ENCODE measurements at regions not wholly inside any gene's neighbourhood (a gene's known extent, or its start where the extent isn't known, plus 50 kb on each side); places are given as distances from the start of the nearest gene placed in this dataset.
A peak's percentile ranks its signal among the peaks of the same experiment; 100 is the strongest.
"Not testable (repeated sequence)": the region's sequence is repeated elsewhere in the genome, so short reads cannot be mapped to it uniquely, and the experiment has no call there.

DNA sequence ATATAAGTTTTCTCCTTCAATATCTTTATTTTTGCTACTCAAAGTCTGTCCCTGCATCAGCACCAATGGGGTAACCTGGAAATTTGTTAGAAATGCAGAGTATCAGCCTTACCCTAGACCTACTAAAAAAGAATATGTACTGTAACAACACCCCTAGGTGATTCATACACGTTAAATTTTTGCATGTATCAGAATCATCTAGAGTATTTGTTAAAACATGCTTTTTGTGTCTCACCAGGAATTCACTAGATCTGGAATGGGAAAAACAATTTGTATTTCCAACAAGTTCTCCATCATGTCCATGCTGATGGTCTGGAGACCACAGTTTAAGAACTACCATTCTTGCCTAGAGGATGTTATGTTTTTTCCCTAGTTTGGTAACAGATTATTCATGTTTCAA, 196.0 kb upstream of the EDNRA start:
- no peaks in the 10 kb centered on the region for H3K36me3 Mint-ChIP-seq
- no peaks in the 10 kb centered on the region for H3K27me3 Mint-ChIP-seq
- no peaks in the 10 kb centered on the region for H3K4me1 Mint-ChIP-seq
- H3K9me3 Mint-ChIP-seq, result peaks cover 7% of the 10 kb centered on the region
- no peak overlapping the region for H3K27ac Mint-ChIP-seq
- no peak for ATAC-seq
- H3K4me3 Mint-ChIP-seq, result no peak overlapping the region

DNA sequence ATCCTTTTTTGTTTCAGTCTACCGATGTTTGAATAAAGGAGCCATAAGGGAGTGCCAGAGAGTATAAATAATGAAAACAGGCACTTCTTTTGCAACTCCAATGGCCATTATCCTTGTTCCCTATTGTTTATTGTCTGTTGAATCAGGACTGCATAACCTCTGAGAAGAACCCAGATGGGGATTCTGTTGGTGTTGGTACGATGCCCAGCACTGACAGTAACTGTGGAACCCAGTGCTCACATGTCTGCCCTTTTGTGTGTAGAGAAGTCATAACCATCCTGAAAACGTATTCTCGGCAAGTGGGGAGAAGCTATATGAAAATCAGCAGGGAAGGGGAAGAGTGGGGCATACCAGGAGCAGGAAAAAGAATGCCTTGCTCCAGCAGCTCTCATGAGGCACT, 195.1 kb upstream of the EDNRA start:
- Mint-ChIP-seq H3K4me3 (no peak overlapping the region), H3K27ac (no peak overlapping the region), H3K9me3 (peaks cover 7% of the 10 kb centered on the region), H3K27me3 (no peaks in the 10 kb centered on the region), H3K4me1 (no peaks in the 10 kb centered on the region), H3K36me3 (no peaks in the 10 kb centered on the region)
- ATAC-seq, result no peak

DNA sequence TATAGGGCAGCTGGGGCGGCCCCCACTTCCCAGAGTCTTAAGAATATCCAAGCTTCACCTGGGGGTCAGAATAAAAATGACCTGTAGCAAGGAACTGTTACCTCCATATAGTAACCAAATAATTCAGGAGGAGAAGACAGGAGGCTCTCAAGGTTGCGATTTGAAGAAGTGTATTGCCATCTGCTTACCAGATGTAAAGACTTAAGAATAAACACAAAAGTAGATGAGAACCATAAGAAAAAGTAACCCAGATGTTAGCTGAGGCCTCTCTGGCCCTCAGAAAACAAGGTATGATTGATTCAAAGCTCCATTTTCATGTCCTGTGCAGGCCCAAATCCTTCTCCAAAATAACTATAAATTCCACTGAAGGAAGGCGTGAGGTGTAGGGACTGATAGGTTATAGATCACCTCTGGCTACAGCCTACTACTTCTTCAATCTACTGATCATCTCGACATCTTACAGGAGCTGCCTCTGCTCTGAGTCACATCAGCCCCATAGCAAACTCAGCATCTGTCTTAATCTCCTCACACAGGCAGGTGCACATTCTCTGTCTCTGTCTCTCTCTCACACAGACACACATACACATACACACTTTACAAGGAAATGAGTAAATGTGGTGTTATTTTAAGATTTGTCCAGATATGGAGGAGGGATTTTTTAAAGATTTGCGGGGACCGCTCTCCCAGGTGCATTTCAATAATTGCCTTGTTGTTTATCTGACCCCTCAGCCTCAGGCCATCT, 193.9 kb upstream of the EDNRA start:
- peak; percentile 36 for ATAC-seq
- Mint-ChIP-seq H3K27ac (no peak overlapping the region), H3K27me3 (no peaks in the 10 kb centered on the region), H3K36me3 (no peaks in the 10 kb centered on the region), H3K4me1 (no peaks in the 10 kb centered on the region), H3K9me3 (peaks cover 3% of the 10 kb centered on the region), H3K4me3 (no peak overlapping the region)

DNA sequence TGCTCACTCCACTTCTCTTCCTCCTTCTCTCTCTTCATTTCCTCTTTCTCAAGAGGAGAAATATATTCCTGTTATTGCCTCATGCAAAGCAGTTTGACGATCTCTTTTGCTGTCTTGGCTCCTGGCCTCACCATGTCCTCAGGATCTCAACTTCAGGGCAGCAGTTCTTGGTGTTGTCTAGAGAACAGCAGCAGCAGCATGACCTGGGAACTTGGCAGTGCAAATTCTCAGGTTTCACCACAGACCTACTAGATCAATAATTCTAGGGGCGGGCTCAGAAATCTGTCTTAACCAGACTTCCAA, 193.4 kb upstream of the EDNRA start:
- Mint-ChIP-seq H3K27me3 (no peaks in the 10 kb centered on the region), H3K36me3 (no peaks in the 10 kb centered on the region), H3K9me3 (peaks cover 3% of the 10 kb centered on the region), H3K4me1 (no peaks in the 10 kb centered on the region), H3K27ac (no peak overlapping the region), H3K4me3 (no peak overlapping the region)
- ATAC-seq, result no peak

DNA sequence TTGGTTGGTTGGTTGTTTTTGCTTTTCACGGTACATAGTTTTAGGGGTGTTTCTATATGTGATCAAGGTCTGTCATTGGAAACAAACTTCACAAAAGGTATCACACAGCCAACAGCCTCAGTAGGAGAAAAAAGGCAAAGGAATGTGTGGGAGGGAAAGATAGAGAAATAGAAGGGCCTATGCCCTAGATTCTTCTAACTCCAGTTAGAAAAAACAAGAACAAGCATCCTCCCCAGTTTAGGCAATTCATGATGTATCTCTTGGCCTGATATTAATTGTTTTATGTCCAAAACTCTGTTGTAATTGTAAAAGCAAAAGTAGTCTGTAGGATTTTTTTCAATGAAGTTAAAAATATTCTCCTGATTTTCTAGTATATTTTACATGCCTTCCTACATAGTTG, 192.4 kb upstream of the EDNRA start:
- Mint-ChIP-seq H3K9me3 (no peaks in the 10 kb centered on the region), H3K27ac (no peak overlapping the region), H3K4me3 (no peak overlapping the region), H3K36me3 (no peaks in the 10 kb centered on the region), H3K4me1 (no peaks in the 10 kb centered on the region), H3K27me3 (no peaks in the 10 kb centered on the region)
- no peak for ATAC-seq

DNA sequence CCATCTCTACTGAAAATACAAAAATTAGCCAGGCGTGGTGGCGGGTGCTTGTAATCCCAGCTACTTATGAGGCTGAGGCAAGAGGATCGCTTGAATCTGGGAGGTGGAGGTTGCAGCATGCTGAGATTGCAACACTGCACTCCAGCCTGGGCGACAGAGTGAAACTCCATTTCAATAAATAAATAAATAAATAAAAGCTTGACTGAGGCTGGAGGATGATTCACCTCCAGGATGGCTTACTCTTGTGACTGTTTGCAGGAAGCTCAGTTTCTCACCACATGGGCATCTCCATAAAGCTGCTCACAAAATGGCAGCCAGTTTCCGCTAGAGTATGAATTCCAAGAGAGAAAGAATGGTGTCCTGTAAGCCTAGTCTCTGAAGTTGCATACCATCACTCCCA, 191.7 kb upstream of the EDNRA start:
- H3K4me3 Mint-ChIP-seq, result no peak overlapping the region
- no peaks in the 10 kb centered on the region for H3K27me3 Mint-ChIP-seq

DNA sequence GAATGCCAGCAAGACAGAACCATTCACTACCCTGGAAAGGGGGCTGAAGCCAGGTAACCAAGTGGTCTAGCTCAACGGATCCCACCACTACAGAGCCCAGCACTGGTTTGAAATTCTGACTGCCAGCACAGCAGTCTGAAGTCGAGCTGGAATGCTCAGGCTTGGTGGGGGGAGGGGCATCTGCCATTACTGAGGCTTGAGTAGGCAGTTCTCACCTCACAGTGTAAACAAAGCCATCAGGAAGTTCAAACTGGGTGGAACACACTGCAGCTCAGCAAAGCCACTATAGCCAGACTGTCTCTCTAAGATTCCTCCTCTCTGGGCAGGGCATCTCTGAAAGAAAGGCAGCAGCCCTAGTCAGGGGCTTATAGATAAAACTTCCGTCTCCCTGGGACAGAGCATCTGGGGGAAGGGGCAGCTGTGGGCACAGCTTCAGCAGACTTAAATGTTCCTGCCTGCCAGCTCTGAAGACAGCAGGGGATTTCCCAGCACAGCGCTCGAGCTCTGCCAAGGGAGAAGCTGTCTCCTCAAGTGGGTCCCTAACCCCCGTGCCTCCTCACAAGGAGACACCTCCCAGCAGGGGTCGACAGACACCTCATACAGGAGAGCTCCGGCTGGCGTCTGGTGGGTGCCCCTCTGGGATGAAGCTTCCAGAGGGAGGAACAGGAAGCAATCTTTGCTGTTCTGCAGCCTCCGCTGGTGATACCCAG, 188.1 kb upstream of the EDNRA start:
- not testable (repeated sequence) for H3K36me3 Mint-ChIP-seq, ATAC-seq, H3K27ac Mint-ChIP-seq, H3K4me1 Mint-ChIP-seq, H3K27me3 Mint-ChIP-seq, H3K4me3 Mint-ChIP-seq
- peaks cover 11% of the 10 kb centered on the region for H3K9me3 Mint-ChIP-seq

More for the DNA sequence above, 191.7 kb upstream of the EDNRA start:
- Mint-ChIP-seq H3K36me3 (no peaks in the 10 kb centered on the region), H3K27ac (no peak overlapping the region), H3K4me1 (no peaks in the 10 kb centered on the region), H3K9me3 (no peaks in the 10 kb centered on the region)
- ATAC-seq, result no peak

DNA sequence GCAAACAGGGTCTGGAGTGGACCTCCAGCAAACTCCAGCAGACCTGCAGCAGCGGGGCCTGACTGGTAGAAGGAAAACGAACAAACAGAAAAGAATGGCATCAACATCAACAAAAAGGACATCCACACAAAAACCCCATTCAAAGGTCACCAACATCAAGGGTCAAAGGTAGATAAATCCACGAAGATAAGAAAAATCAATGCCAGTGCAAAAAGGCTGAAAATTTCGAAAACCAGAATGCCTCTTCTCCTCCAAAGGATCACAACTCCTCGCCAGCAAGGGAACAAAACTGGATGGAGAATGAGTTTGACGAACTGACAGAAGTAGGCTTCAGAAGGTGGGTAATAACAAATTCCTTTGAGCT, 187.6 kb upstream of the EDNRA start:
- not testable (repeated sequence) for H3K27me3 Mint-ChIP-seq, H3K36me3 Mint-ChIP-seq, H3K4me3 Mint-ChIP-seq, H3K4me1 Mint-ChIP-seq, H3K27ac Mint-ChIP-seq, ATAC-seq
- peaks cover 11% of the 10 kb centered on the region for H3K9me3 Mint-ChIP-seq

DNA sequence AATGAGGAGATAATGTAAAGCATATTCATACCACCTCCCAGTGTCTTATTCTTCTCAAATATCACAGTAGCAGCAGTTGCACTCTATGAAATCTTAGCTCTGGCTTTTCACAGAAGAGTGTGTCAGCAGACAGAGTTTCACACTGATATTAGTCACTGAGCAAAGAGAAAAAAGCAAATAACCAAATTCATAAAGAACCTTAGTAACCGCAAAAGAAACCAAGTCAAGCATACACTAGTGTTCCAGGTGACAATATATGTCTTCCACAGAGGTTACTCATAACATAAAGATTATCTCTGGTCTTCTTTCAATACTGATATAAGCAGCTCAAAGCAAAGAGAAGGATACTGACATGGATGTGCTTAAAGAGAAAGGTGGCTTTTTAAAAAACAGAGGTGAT, 181.7 kb upstream of the EDNRA start:
- no peak for ATAC-seq

DNA sequence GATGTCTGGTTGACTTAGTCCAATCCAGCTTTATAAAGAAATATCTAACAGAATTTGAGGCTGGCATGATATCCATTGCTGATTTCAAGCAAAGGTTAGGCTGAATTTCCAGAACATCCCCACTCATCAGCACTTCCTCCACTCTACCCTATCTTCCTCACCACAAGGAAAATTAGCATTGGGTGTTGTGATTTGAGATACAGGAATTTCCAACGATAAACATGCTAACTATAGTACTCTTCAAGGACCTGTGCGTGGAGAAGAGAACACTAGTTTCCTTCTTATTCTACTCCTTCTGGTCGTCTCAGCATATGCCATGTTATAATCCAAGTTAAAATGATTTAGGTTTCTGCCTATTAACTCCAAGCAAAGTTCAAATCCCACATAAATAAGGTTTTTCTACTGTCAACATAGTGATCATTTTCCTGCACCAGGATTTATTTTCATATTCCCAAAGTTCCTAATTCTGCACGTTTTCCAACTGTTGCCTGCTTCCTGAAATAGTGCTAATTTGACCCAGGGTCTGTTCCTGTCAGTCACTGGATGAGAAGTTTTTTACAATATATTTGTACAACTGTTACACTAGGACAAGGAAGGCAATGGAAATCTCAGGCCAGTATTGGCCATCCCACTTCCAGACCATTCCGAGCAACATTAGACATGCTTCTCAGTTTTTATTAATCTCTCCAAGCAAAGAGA, 177.6 kb upstream of the EDNRA start:
- Mint-ChIP-seq H3K36me3 (no peaks in the 10 kb centered on the region), H3K27ac (no peak overlapping the region), H3K9me3 (peaks cover 4% of the 10 kb centered on the region), H3K4me1 (no peaks in the 10 kb centered on the region), H3K27me3 (no peaks in the 10 kb centered on the region), H3K4me3 (no peak overlapping the region)
- ATAC-seq, result no peak

More for the DNA sequence above, 181.7 kb upstream of the EDNRA start:
- Mint-ChIP-seq H3K27me3 (no peaks in the 10 kb centered on the region), H3K27ac (no peak overlapping the region), H3K36me3 (no peaks in the 10 kb centered on the region), H3K4me3 (no peak overlapping the region), H3K9me3 (peaks cover 11% of the 10 kb centered on the region), H3K4me1 (no peaks in the 10 kb centered on the region)

DNA sequence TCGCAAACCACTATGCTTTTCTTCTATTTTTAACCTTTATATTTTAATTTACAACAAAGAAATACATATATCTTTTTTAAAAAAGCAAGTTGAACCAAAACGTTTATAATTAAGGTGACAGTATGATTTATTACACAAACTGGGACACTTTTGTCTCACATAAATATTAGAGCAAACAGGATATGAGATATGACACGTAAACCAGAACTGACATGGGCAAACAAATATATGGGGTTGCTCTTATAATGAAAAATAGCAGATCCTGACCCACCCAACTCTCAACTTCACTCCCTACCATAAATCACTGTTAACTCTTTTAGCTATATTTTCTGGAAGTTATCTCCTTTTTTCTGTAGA, 177.0 kb upstream of the EDNRA start:
- H3K9me3 Mint-ChIP-seq, result peaks cover 4% of the 10 kb centered on the region
- H3K27ac Mint-ChIP-seq, result no peak overlapping the region
- no peaks in the 10 kb centered on the region for H3K36me3 Mint-ChIP-seq
- no peaks in the 10 kb centered on the region for H3K4me1 Mint-ChIP-seq
- no peak overlapping the region for H3K4me3 Mint-ChIP-seq
- no peak for ATAC-seq
- H3K27me3 Mint-ChIP-seq, result no peaks in the 10 kb centered on the region

DNA sequence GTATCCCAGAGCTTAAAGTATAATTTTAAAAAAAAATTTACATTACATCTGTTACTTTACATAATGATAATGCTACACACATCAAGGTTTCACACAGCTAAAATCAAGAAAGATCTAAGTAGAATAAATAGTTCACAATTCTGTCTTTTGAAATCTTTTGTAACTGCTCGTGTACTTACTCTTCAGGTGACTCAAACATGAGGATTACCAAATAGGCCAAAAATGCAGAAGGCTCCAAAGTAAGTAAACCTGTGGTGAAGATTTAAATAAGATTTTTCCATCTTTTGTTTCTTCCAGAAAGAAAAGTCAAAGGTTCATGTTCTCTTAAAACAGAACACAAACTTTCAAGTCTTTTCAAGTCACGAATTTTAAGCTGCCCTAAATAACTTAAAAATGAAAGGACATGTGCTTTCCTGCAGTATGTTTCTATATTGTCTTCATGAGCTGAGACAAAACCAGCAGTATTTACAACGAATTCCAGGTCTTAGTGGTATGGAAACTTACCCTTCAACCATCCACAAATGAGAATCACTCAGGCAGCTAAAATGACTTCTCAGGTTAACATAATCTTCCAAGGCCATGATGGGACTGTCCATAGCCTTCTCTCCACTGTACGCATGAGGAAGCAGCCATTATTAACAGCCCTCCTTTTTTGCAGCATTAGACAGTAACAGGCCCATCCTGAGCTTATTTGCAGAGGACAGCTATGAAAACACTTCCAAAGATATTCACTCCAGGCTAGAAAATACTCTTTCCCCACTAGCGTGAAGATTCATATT, 172.8 kb upstream of the EDNRA start:
- ATAC-seq, result no peak
- no peaks in the 10 kb centered on the region for H3K27me3 Mint-ChIP-seq
- H3K9me3 Mint-ChIP-seq, result peaks cover 7% of the 10 kb centered on the region
- H3K27ac Mint-ChIP-seq, result no peak overlapping the region
- H3K36me3 Mint-ChIP-seq, result no peaks in the 10 kb centered on the region
- no peaks in the 10 kb centered on the region for H3K4me1 Mint-ChIP-seq
- no peak overlapping the region for H3K4me3 Mint-ChIP-seq

DNA sequence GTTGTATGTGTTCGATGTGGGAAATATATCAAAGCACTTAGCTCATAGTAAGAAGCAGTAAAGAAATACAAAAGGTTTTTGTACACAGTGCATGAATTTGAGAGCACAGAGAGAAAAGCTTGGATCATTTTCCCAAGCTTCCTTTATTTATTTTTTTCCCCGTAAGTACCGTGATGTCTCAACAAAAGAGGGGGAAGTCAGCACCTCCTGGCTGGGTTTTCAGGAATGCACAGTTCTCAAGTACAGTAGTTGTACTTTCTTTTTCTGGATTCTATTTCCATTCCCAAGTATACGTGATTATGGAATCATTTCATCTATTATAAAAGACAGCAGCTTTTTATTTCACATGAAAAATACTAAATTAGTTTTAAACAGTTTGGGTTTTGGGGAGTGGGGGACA, 171.5 kb upstream of the EDNRA start:
- H3K9me3 Mint-ChIP-seq, result peaks cover 7% of the 10 kb centered on the region
- no peaks in the 10 kb centered on the region for H3K4me1 Mint-ChIP-seq
- ATAC-seq, result no peak
- H3K27ac Mint-ChIP-seq, result no peak overlapping the region
- no peak overlapping the region for H3K4me3 Mint-ChIP-seq
- H3K36me3 Mint-ChIP-seq, result no peaks in the 10 kb centered on the region
- H3K27me3 Mint-ChIP-seq, result no peaks in the 10 kb centered on the region

DNA sequence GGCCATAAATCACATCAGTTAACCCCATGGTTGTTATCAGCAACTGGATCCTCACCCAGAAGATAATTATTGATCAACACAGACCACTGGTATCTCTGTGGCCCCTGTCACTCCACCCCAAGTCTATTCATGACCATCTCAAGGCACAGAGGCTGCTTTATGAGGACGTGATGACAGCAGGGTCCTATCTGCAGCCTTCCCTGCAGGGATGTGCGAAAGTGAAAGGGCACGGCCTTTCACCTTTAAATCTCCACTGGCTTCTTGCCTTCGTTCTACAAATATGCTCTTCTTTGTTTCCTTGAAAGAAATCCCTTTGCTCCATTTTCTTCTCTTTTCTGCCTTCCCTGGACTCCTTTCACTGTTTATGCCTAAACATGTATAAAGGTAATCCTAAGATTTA, 170.6 kb upstream of the EDNRA start:
- Mint-ChIP-seq H3K27me3 (no peaks in the 10 kb centered on the region), H3K9me3 (peaks cover 4% of the 10 kb centered on the region), H3K27ac (no peak overlapping the region), H3K4me1 (no peaks in the 10 kb centered on the region), H3K36me3 (no peaks in the 10 kb centered on the region), H3K4me3 (no peak overlapping the region)
- ATAC-seq, result no peak

DNA sequence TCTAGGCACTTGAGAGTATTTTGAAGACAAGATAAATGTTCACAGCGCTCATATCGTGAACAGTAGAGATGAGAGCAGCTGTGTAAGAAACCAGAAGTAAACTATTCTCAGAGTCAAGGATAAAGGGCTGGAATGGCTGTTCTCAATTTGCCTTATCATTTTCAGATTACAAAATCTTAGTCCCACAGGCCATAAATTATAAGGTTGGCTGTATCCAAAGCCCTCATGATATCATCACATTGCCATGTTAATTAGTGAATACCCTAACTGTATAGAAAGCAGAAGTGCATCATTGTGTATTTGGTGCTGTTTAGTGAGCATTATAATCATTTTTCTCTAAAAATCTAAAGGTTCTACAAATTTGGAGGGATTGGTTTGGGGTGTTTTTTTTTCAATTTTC, 168.9 kb upstream of the EDNRA start:
- Mint-ChIP-seq H3K9me3 (peaks cover 3% of the 10 kb centered on the region), H3K4me3 (no peak overlapping the region), H3K36me3 (no peaks in the 10 kb centered on the region), H3K27me3 (no peaks in the 10 kb centered on the region), H3K4me1 (no peaks in the 10 kb centered on the region), H3K27ac (no peak overlapping the region)
- no peak for ATAC-seq
